Ovary (tissue), 3 donors: ENCODE measurements at regions not wholly inside any gene's neighbourhood (a gene's known extent, or its start where the extent isn't known, plus 50 kb on each side); places are given as distances from the start of the nearest gene placed in this dataset.

Source experiments
- CTCF ChIP-seq, 3 donors: fragments of 450-650 bp in 2 of 3; fragments of 200-600 bp in 1 of 3; IDR thresholded peaks; one replicate each; pipeline versions ENCODE4 v1.5.1 to v1.8.0; 2016 to 2022; ENCODE audit warnings: antibody characterized with exemption in 3 of 3, mild to moderate bottlenecking in 1 of 3
- POLR2A ChIP-seq: fragments of 450-650 bp; IDR thresholded peaks from one replicate; pipeline ENCODE4 v1.6.1; 2017; ENCODE audit warnings: antibody characterized with exemption, mild to moderate bottlenecking, moderate library complexity
- donor health status: DM: no; HTN: no; CAD: no.

- TF ChIP-seq CTCF (IDR thresholded peaks at IDR 0.05) (no peak), POLR2A (no peak)
Observed at GRCh38 chr2:12579018-12579417, 137.7 kb upstream of the TRIB2 start.
